Type B pancreatic cell (in vitro differentiated cells): ENCODE measurements at regions not wholly inside any gene's neighbourhood (a gene's known extent, or its start where the extent isn't known, plus 50 kb on each side); places are given as distances from the start of the nearest gene placed in this dataset.

Experiments used
- DNase-seq: peaks from one replicate; pipeline ENCODE4 v3.0.0; 2021; ENCODE audit warnings: mixed read lengths; ENCODE audit not compliant: unreplicated experiment; ENCODE audit errors: extremely low spot score
- H3K27ac Mint-ChIP-seq: 2 replicates; pipeline ENCODE4 v1.8.0; 2021; ENCODE audit warnings: mild to moderate bottlenecking, mixed read lengths
- H3K27me3 Mint-ChIP-seq: 2 replicates; pipeline ENCODE4 v1.8.0; 2021; ENCODE audit warnings: mixed read lengths
- H3K36me3 Mint-ChIP-seq: 2 replicates; pipeline ENCODE4 v1.8.0; 2021; ENCODE audit warnings: mixed read lengths
- H3K4me1 Mint-ChIP-seq: one replicate; pipeline ENCODE4 v1.8.0; 2021; ENCODE audit warnings: mixed read lengths; ENCODE audit not compliant: unreplicated experiment
- H3K4me3 Mint-ChIP-seq: 2 replicates; pipeline ENCODE4 v1.8.0; 2021; ENCODE audit warnings: mild to moderate bottlenecking, mixed read lengths
- H3K9me3 Mint-ChIP-seq: 2 replicates; pipeline ENCODE4 v1.8.0; 2021; ENCODE audit warnings: mixed read lengths
- CTCF ChIP-seq: fragments of 200-600 bp; sonication (generic); conservative IDR thresholded peaks from 2 replicates; pipeline ENCODE4 v1.5.0; 2021; ENCODE audit warnings: antibody characterized with exemption, mild to moderate bottlenecking

GRCh38 chr10:101294109-101294508 lies 59.9 kb upstream of the BTRC start:
- peaks cover 20% of the 10 kb centered on the region for H3K4me1 Mint-ChIP-seq
- DNase-seq: no peak
- no peak for TF ChIP-seq CTCF
- H3K27ac Mint-ChIP-seq: no peak overlapping the region
- H3K4me3 Mint-ChIP-seq: peak overlapping the region; percentile 9
- no peaks in the 10 kb centered on the region for H3K36me3 Mint-ChIP-seq
- H3K27me3 Mint-ChIP-seq: peaks cover 84% of the 10 kb centered on the region
- H3K9me3 Mint-ChIP-seq: no peaks in the 10 kb centered on the region

- H3K9me3 Mint-ChIP-seq: no peaks in the 10 kb centered on the region
- TF ChIP-seq CTCF: no peak
- no peak for DNase-seq
- H3K27ac Mint-ChIP-seq: no peak overlapping the region
- no peaks in the 10 kb centered on the region for H3K36me3 Mint-ChIP-seq
- peaks cover 77% of the 10 kb centered on the region for H3K27me3 Mint-ChIP-seq
- no peak overlapping the region for H3K4me3 Mint-ChIP-seq
- H3K4me1 Mint-ChIP-seq: peaks cover 18% of the 10 kb centered on the region
Observed at GRCh38 chr10:101295261-101295660, 58.7 kb upstream of the BTRC start.

- peaks cover 80% of the 10 kb centered on the region for H3K27me3 Mint-ChIP-seq
- H3K27ac Mint-ChIP-seq: no peak overlapping the region
- peak; percentile 81 for DNase-seq
- H3K4me3 Mint-ChIP-seq: no peak overlapping the region
- H3K4me1 Mint-ChIP-seq: peaks cover 10% of the 10 kb centered on the region
- no peaks in the 10 kb centered on the region for H3K9me3 Mint-ChIP-seq
- H3K36me3 Mint-ChIP-seq: no peaks in the 10 kb centered on the region
- TF ChIP-seq CTCF: peak; percentile 96
Observed at GRCh38 chr10:101297901-101298486, 56.0 kb upstream of the BTRC start.

GRCh38 chr10:101299211-101299610 lies 54.8 kb upstream of the BTRC start:
- TF ChIP-seq CTCF: no peak
- no peak overlapping the region for H3K27ac Mint-ChIP-seq
- H3K4me3 Mint-ChIP-seq: no peak overlapping the region
- H3K4me1 Mint-ChIP-seq: peaks cover 14% of the 10 kb centered on the region
- H3K27me3 Mint-ChIP-seq: peaks cover 80% of the 10 kb centered on the region
- DNase-seq: no peak
- H3K36me3 Mint-ChIP-seq: no peaks in the 10 kb centered on the region
- H3K9me3 Mint-ChIP-seq: no peaks in the 10 kb centered on the region

GRCh38 chr10:101301111-101301731 lies 52.7 kb upstream of the BTRC start:
- DNase-seq: no peak

More at GRCh38 chr10:101301111-101301731, 52.7 kb upstream of the BTRC start:
- no peaks in the 10 kb centered on the region for H3K36me3 Mint-ChIP-seq
- peaks cover 30% of the 10 kb centered on the region for H3K4me1 Mint-ChIP-seq
- H3K27ac Mint-ChIP-seq: no peak overlapping the region
- no peak overlapping the region for H3K4me3 Mint-ChIP-seq
- peaks cover 76% of the 10 kb centered on the region for H3K27me3 Mint-ChIP-seq
- no peaks in the 10 kb centered on the region for H3K9me3 Mint-ChIP-seq
- peak; percentile 54 for TF ChIP-seq CTCF
